ENCODE measurements at regions not wholly inside any gene's neighbourhood (a gene's known extent, or its start where the extent isn't known, plus 50 kb on each side); places are given as distances from the start of the nearest gene placed in this dataset.

GRCh38 chr10:23826421-23826820, 382.5 kb upstream of the KIAA1217 start:
- no peak overlapping the region for H3K4me3 ChIP-seq (ENCODE audit: low read length)
- H3K36me3 ChIP-seq (ENCODE audit: control insufficient read depth, insufficient read depth, low read length): no peaks in the 10 kb centered on the region
- no peak overlapping the region for H3K4me3 Mint-ChIP-seq
- H3K27ac ChIP-seq (ENCODE audit: low read depth, low read length): no peak overlapping the region
- no peaks in the 10 kb centered on the region for H3K36me3 Mint-ChIP-seq (ENCODE audit: low read depth)
- H3K4me1 Mint-ChIP-seq: no peaks in the 10 kb centered on the region
- no peaks in the 10 kb centered on the region for H3K9me3 Mint-ChIP-seq
- H3K27me3 ChIP-seq (ENCODE audit: control insufficient read depth, insufficient read depth, low read length, poor library complexity, severe bottlenecking): no peaks in the 10 kb centered on the region
- no peak overlapping the region for H3K9ac ChIP-seq (ENCODE audit: extremely low read depth, low read length, poor library complexity, severe bottlenecking)
- no peak for TF ChIP-seq CTCF (conservative IDR thresholded peaks at IDR 0.05)
- H3K27ac Mint-ChIP-seq: no peak overlapping the region
- H3K4me1 ChIP-seq (ENCODE audit: control insufficient read depth, insufficient read depth, low read length): no peaks in the 10 kb centered on the region
- DNase-seq: peak; percentile 89
- WGBS, 2 experiments (ENCODE audit: insufficient coverage in 1 of 2, insufficient read length in 1 of 2): 39 to 51% methylated on average over 6 to 9 of the region's 9 CpGs
- H3K9me3 ChIP-seq (ENCODE audit: control insufficient read depth, low read length): no peaks in the 10 kb centered on the region
- no peaks in the 10 kb centered on the region for H3K27me3 Mint-ChIP-seq (ENCODE audit: insufficient read depth)

DNA sequence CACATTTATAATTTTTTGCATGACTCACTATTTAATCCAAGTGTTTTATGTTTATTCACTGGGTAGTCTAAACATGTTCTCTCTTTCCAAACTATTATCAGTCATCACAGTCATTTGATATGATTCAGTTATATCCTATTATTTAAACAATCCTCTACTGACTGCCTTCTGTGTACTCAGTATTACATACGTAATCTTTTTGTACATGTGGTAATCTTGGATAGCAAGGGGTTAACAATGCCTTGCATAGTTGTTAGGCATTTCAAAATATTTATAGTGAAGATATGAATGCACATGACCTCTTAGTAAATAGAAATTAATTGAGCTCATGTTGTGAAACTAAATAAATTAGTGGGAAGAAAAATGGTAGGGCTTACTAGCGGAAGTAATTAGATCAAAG, 379.4 kb upstream of the KIAA1217 start:
- Mint-ChIP-seq H3K27me3 (ENCODE audit: insufficient read depth) (no peaks in the 10 kb centered on the region), H3K9me3 (no peaks in the 10 kb centered on the region), H3K27ac (no peak overlapping the region), H3K36me3 (ENCODE audit: low read depth) (no peaks in the 10 kb centered on the region), H3K4me1 (no peaks in the 10 kb centered on the region), H3K4me3 (no peak overlapping the region)
- no peaks in the 10 kb centered on the region for H3K27me3 ChIP-seq (ENCODE audit: control insufficient read depth, insufficient read depth, low read length, poor library complexity, severe bottlenecking)
- H3K27ac ChIP-seq (ENCODE audit: low read depth, low read length): no peak overlapping the region
- H3K4me1 ChIP-seq (ENCODE audit: control insufficient read depth, insufficient read depth, low read length): no peaks in the 10 kb centered on the region
- H3K36me3 ChIP-seq (ENCODE audit: control insufficient read depth, insufficient read depth, low read length): no peaks in the 10 kb centered on the region
- no peak for TF ChIP-seq CTCF (conservative IDR thresholded peaks at IDR 0.05)
- H3K9ac ChIP-seq (ENCODE audit: extremely low read depth, low read length, poor library complexity, severe bottlenecking): no peak overlapping the region
- 94 to 100% methylated on average over 1 to 2 of the region's 2 CpGs for WGBS, 2 experiments (ENCODE audit: insufficient coverage in 1 of 2, insufficient read length in 1 of 2)
- no peak overlapping the region for H3K4me3 ChIP-seq (ENCODE audit: low read length)
- no peak for DNase-seq
- H3K9me3 ChIP-seq (ENCODE audit: control insufficient read depth, low read length): no peaks in the 10 kb centered on the region

DNA sequence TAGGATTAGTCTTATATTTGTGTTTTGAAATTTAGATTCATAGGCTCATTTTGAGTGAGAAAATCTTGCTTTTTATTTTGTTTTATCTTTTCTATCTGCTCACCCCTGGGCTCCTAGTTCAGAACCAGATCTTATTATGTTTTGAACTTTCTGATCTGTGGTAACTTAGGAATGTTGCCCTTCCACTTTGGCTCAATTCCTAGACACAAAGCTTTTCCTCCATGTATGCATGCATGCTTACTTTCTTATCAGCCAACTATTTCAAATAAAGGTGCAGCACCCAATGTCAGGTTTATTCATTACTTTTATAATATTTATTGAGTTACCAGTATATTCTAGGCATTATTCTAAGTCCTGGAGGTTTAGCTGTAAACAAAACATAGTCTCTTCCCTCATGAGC, 374.8 kb upstream of the KIAA1217 start:
- no peaks in the 10 kb centered on the region for H3K36me3 ChIP-seq (ENCODE audit: control insufficient read depth, insufficient read depth, low read length)
- H3K27me3 ChIP-seq (ENCODE audit: control insufficient read depth, insufficient read depth, low read length, poor library complexity, severe bottlenecking): no peaks in the 10 kb centered on the region
- no peak for TF ChIP-seq CTCF (conservative IDR thresholded peaks at IDR 0.05)
- H3K27ac Mint-ChIP-seq: no peak overlapping the region
- H3K27me3 Mint-ChIP-seq (ENCODE audit: insufficient read depth): no peaks in the 10 kb centered on the region
- H3K36me3 Mint-ChIP-seq (ENCODE audit: low read depth): no peaks in the 10 kb centered on the region
- H3K27ac ChIP-seq (ENCODE audit: low read depth, low read length): no peak overlapping the region
- H3K9me3 ChIP-seq (ENCODE audit: control insufficient read depth, low read length): no peaks in the 10 kb centered on the region
- no peaks in the 10 kb centered on the region for H3K4me1 ChIP-seq (ENCODE audit: control insufficient read depth, insufficient read depth, low read length)
- H3K9me3 Mint-ChIP-seq: no peaks in the 10 kb centered on the region
- H3K4me3 ChIP-seq (ENCODE audit: low read length): no peak overlapping the region
- H3K4me1 Mint-ChIP-seq: peaks cover 8% of the 10 kb centered on the region
- H3K4me3 Mint-ChIP-seq: no peak overlapping the region
- DNase-seq: no peak
- no peak overlapping the region for H3K9ac ChIP-seq (ENCODE audit: extremely low read depth, low read length, poor library complexity, severe bottlenecking)

Measured in endodermal cell (in vitro differentiated cells).